ENCODE measurements at regions not wholly inside any gene's neighbourhood (a gene's known extent, or its start where the extent isn't known, plus 50 kb on each side); places are given as distances from the start of the nearest gene placed in this dataset.
A peak's percentile ranks its signal among the peaks of the same experiment; 100 is the strongest.

GRCh38 chr4:182174979-182175378, 68.2 kb upstream of the TENM3 start:
- no peak for DNase-seq

DNA sequence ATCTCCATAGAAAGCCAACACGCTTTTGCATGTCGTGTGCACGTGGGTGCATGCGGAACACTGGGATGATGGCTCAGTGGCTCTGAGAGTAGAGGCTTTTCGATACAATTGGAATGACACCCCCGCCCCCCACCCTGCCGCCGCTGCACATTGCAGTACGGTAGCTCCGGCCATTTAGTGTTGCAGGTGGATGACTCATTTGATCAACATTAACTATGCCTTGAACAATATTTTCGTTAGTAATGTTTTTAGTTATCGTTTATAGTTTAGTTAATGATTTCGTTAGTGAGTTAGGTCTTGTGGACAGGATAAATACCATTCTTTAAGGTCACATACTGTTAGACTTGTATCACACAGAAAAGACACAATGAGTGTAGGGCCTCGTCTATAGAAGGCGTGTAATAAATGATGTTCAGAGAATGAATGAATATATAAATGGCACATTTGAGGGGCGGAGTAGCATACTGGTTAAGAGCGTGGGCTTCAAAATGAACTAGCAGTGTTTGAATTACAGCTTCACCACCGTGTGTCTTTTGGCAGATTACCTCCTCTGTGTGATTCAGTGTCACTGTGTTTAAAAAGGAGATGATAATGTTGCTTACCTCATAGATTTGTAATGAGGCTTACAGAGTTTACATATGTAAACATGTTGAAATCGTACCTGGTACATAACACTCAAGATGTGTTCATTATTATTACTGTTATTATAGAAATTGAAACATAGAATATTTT, 67.2 kb upstream of the TENM3 start:
- DNase-seq = no peak

- no peak for DNase-seq
These were observed 66.0 kb upstream of the TENM3 start for GRCh38 chr4:182177166-182177565.

DNA sequence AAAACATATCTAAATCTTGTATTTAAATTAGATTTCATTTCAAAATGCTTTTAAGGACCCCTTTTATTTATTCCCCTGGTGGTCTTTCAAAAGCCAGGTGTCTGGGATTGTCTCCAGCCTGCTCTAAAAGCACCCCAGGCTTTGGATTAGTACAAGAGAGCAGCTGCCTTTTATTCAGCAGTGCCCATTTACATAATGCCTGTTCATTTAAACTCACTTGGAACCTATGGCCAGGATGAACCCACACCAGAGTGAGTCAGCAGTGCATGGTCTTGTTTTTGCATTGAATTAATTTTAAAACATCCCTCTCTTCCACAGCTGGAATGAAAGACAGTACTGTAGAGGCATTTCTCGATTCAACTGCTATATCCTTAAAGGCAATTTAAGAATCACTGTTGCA, 64.1 kb upstream of the TENM3 start:
- DNase-seq = peak; percentile 8

DNA sequence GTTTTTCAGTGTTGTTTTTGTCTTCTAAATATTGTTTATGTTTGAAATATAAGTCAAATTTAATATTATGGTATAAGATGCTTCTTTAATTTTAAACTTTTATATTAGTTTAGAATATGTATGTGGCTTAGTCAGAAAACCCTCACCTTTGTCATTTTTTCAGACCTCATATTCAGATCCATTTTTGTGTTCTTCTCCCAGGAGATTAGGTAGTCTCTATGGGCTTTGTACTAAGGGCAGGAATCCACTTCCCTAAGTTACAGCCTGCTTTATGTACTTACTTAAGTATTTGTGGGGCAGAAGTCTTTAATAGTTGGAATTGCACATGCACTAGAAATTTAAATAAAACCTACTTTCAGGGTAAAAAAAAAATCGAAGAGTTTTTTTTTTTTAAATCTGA, 63.5 kb upstream of the TENM3 start:
- DNase-seq = no peak

GRCh38 chr4:182185491-182185890, 57.7 kb upstream of the TENM3 start:
- DNase-seq = no peak

- DNase-seq = no peak
These were observed 55.5 kb upstream of the TENM3 start for GRCh38 chr4:182187674-182188073.

- DNase-seq = no peak
These were observed 54.6 kb upstream of the TENM3 start for GRCh38 chr4:182188622-182189021.

DNA sequence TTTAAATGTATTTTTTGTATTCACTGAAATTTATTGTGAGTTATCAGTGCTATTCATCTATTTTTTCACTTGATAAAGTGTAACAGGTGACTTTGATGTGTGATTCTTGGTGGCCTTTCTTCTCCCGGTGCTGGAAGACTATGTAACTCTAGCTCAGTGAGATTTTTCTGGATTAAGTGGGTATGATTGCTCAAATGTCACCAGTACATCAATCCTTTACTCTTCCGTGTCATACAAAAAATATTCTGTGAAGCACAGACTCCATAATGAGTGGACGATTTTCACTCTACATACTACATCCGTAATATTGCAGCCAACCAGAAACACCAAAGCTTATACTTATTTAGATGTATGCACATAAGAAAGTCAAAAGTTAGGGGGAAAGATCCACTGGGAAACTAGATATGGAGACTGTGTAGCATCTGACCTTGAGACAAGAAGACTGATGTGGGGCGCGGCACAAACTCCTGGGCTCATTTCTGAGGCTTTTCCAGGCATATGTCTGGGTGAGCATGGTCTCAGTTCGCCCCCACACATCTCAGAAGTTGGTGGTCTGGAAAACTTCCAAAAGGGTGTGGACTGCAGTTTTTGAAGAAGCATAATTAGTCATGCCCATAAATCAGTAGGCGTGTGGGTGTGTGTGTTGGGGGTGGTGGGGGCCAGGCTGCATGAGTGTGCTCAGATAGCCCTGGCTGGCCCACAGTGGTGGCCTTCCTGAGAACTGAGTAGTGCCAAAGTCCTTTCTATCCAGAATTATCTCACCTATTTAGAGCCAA, 53.9 kb upstream of the TENM3 start:
- peak; percentile 16 for DNase-seq

DNA sequence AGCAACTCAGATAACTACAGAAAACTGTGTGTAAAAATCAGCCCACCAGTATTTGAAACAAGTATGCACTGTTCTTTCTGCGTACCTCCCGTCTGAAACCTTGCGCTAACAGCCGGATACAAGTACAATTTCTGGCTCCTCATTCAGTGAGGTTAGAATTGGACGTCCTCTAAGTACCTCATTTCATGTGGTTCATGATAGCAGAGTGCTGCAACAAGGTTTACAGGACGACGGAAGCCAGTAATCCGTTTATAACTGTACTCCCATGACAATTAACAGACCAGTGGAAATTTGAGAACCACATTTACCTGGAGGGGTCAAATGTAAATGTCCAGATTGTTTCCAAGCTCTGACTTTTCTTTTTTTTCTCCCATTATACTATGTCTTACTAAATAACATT, 52.9 kb upstream of the TENM3 start:
- no peak for DNase-seq

GRCh38 chr4:182192511-182193181, 50.6 kb upstream of the TENM3 start:
- DNase-seq = no peak

DNA sequence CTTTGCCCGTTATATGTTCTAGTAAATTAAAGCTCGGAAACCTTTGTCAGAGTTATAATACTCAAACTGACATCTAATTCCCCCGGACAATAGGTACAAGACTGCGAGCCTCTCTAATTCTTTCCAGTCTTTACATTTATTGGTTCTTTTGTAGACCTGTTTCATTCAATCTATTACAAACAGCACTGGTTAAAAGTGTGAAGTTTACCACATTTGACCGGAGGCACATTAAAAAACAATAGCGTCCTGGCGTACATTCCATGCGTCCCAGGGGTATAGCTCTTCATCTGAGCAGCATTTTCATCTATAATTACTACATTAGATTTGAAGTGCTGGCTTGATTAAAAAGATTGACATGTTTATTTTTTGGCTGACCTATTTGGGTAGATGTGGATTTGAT, 49.9 kb upstream of the TENM3 start:
- no peak for DNase-seq

All from amniotic stem cell (primary cell).